NCI-H69 (cell line): ENCODE measurements at regions not wholly inside any gene's neighbourhood (a gene's known extent, or its start where the extent isn't known, plus 50 kb on each side); places are given as distances from the start of the nearest gene placed in this dataset.

Experiments used
- DNase-seq: peaks from one replicate; lab custom pipeline; 2025; lab: John Stamatoyannopoulos, UW

DNA sequence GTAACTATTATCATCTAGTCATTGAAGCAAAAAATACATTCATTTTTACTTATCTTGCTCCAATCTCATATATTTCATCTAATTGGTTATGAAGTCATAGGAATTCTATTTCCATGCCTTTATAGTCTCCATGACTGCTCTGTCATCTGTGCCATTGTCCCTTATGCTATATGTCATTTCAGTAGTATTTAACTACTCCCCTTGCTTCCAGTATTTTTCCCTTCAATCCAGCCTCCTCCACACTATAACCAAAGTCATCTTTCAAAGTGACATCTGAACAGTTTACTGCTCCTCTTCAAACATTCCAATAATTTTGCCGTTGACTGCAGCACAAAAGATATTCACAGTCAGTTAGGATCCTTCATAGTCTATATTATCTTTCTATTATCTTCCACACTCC, 216.6 kb upstream of the HS3ST5 start:
- DNase-seq: peak; percentile 11

DNA sequence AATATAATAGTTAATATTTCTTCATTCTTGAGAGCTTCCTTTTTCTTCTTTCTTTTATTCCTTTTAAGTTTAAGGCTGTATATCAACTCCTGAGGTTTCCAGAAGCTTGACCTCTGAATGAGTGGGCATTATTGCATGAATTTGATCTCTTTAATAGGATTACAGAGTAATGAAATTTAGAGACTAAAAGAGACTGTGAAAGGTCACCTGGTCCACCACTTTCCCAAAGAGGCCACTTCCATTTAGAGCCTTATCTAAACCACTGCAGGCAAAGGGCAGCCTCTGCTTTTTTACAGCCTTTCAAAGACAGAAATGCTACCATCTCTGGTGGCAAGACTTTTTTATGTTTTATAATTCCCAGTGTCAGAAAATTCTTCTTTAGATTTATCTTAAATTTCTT, 215.3 kb upstream of the HS3ST5 start:
- no peak for DNase-seq

DNA sequence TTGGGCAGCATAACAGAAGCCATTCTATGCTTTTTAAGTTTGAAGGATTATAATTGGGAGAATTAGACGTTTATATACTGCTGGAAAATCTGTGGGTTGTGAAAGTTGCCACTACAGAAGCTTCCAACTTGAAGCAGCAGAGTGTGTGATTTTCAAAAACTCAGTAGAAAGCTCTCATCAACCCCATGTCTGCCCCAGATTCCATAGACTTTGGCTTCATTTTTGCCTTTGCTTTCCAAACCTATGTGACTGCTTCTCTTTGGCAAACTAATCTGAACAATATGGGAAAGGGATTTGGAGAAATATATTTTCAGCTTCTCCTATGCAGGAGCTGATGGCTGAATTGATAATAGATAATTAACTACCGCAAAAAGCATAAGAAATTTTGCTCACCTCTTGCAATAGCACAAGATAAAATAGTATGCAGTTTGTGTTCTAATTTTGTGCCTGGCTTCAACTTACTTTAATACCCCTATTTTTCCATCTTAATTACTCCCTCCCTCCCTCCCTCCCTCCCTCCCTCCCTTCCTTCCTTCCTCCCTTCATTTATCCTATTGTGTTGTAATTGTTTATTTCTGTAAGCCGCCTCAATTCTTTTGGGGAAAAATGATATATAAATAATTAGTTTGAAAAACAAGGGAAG, 214.1 kb upstream of the HS3ST5 start:
- no peak for DNase-seq

DNA sequence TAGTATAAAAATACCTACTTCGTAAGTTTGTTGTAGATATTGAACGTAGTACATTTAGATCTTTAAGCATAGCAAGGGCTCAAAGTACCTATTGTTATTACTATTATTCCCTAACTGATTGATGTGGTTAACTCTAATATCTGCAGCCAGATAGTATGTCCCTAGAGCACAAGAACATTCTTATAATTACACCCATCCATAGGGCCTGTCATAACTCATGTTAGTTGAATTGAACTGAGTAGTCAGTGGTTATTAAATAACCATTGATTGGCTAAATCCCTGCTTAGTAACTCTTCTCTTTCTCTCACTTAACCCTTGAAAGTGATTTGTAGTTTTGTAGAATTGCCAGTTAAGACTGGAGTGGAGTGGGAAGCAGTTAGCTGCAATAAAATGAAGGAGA, 207.5 kb upstream of the HS3ST5 start:
- no peak for DNase-seq

DNA sequence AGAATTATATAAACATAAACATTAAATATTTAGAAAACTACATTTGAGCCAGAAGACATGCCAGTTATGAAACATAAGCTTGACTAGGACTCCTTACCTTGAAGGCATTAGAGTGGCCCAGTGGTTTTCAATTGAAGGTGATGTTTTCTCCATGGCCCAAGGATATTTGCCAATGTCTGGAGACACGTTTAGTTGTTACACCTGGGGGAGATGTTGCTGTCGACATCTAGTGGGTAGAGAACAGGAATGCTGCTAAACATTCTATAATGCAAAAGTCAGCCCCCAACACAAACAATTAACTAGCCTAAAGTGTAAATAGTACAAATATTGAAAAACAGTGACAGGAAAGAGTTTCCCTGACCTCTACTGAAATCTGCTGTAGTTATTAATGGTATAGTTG, 200.9 kb upstream of the HS3ST5 start:
- DNase-seq: no peak

DNA sequence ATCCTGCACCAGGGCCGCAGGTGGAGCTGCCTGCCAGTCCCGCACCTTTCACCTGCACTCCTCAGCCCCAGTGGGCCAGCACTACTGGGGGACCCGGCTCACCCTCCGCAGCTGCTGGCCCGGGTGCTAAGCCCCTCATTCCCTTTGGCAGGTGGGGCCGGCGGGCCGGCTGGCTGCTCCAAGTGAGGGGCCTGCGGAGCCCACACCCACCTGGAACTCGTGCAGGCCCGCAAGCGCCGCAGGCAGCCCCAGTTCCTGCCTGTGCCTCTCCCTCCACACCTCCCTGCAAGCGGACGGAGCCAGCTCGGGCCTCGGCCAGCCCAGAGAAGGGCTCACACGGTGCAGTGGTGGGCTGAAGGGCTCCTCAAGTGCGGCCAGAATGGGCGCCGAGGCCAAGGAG, 199.0 kb upstream of the HS3ST5 start:
- no peak for DNase-seq

DNA sequence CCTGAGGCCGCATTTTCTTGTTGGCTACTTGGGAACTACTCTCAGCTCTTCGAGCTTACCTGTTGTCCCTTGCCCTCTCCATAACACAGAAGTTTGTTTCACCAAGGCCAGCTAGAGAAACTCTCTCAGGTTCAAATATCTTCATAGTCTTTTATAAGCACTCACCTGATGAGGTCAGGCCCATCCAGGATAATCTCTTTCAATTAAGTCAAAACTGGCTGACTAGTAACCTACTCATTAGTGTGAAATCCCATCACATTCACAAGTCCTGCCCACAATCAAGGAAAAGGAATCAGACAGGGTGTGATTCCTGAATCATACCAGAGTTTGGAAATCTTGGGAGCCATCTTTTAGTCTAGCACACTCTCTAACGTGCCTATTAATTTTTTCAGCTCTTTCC, 195.2 kb upstream of the HS3ST5 start:
- DNase-seq: no peak

DNA sequence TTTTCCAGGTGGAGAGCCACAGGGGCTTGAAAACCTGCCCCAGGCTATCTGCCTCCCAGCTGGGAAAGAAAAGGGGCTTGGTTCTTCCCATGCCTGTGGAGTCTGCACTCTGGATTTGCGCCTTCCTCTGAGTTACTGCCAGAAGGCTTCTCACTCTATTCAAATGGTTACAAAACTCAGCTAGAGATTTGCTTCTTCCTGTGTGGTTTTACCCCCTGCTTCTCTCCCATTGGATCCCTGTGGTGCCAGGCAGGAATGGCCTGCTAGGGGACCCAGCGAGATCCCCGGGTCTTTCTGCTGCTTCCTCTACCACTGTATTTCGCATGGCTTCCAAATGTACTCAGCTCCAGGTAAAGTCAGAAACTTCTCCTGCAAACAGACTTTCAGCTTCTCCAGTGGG, 192.0 kb upstream of the HS3ST5 start:
- no peak for DNase-seq

DNA sequence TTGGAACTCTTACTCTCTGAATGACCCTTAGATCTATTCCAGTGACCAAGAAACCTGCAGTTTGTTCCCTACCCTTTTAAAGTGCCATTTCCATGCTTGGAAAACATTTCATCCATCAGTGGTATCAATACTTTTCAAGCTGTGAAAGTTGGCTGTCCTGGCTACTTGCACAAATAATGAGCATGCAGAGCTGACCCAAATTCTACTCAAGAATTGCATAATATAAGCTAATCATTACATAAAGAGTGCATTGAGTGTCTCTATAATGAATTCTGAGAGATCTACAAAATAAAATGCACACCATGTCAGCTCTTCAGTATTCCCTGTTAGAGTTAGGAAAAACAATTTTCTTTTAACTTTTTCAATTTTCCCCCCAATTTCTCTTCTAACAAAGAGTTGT, 181.3 kb upstream of the HS3ST5 start:
- no peak for DNase-seq

DNA sequence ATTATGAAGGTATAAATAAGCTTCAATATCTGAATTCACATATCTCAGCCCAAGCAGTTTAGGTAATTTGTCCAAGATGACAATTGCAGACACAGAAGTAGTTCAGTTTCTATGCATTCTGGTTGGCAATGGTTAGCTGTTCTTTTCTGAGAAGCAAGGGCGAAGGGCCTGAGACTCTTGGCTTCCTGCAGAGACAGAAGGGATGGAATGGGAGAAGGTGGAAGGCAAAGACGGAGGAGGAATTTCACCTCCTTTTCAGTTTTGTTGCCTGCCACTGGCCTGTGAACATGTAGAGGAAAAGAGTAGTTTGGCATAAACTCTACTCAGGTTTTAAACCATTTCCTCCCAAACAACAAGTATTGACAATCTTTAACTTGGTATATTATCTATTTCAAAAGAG, 180.7 kb upstream of the HS3ST5 start:
- DNase-seq: no peak

DNA sequence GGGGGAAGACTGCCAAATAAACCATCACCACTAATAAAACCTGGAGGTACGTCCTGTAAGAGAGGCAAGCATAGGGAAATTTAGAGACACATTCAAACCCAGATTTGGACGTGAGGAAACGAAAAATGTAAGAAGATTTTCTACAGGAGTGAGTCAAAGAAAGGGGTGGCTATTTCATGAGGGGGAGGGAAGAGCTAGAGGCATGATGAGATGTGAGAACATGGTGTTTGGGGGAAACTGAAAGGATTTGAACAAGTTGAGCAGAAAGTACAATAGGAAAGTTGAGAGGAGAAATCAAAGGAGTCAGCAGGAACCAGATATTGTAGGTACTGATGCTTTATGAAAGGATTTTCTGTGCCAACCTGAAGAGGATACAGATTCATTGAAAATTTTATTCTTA, 179.1 kb upstream of the HS3ST5 start:
- no peak for DNase-seq

DNA sequence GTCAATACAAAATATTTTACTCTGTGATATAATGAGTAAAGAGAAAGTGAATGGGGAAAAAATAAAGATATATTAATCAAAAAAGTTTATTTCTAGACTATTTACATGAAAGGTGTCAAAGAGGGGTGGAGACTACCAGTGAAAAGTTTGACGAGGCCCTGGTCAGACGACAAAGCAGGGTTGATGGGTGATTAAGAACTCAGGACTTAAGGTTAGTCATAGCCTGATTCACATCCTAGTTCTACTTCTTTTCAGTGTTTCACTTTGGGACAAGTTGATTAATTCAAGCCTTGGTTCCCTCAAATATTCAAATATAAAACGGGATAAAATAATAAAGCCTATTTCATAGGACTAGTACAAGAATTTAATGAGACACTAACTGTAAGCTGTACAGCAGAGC, 178.2 kb upstream of the HS3ST5 start:
- DNase-seq: no peak

DNA sequence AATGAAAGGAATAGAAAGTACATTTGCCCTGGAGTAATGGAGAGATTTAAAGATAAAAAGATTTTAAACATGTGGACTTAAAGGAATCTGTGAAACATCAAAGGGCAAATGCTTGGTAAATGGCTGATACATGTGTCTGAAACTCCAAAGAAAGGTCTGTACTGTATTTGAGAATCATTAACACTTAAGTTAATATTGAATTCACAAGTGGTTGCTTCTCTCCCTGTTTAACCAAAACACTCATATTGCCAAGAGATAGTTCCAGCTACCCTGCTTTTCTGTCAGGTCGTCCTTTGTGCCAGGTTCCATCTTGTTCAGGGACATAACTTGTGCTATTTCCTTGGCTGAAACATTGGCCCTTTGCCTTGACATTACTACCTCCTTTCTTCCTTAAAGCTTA, 171.3 kb upstream of the HS3ST5 start:
- DNase-seq: no peak

DNA sequence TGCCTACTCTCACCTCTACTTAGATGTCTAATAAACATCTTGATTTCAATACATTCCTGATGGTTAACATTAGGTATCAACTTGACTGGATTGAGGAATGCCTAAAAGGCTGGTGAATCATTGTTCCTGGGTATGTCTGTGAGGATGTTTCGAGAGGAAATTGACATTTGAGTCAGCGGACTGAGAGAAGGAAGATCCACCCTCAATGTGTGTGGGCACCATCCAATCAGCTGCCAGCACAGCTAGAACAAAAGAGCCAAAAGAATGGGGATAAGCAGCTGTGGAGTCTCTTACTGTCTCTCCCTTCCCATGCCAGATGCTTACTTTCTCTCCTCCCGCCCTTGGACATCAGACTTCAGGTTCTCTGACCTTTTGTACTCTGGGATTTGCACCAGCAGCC, 128.6 kb upstream of the HS3ST5 start:
- DNase-seq: no peak

DNA sequence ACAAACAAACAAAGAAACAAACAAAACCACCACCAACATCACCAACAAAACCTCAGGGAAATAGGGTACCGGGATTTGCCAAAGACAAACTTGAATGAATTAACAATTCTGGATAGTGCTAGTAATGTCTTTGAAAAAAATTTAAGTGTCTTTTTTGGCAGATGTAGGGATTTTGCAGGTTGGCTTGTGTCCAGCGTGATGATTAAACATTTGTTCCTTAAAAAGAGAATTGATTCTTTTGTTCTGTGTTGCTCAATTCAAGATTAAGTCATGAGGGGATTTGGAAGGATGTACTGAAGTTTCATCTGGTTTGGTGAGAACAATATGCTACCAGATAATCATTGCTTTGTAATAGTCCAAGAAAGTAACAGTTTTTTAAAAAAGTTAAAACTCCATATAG, 125.1 kb upstream of the HS3ST5 start:
- no peak for DNase-seq

DNA sequence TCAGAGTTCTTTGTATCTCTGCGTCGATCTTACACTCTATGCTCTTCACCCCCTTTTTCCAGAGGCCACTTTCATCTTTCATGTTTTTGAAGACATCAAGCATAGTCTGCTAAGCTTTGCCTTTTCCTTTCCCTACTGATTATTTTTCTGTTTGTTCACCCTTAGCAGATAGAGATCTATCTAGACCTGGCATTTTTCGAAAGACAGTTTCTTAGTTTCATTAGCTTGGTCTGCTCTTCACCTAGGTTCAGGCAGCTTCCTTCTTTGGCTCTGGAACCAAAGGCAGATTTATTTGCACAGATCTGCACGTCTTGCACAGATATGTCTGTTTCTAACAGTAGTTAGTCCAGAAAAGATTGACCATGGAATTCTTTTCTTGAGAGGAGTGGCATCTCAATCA, 122.7 kb upstream of the HS3ST5 start:
- no peak for DNase-seq

DNA sequence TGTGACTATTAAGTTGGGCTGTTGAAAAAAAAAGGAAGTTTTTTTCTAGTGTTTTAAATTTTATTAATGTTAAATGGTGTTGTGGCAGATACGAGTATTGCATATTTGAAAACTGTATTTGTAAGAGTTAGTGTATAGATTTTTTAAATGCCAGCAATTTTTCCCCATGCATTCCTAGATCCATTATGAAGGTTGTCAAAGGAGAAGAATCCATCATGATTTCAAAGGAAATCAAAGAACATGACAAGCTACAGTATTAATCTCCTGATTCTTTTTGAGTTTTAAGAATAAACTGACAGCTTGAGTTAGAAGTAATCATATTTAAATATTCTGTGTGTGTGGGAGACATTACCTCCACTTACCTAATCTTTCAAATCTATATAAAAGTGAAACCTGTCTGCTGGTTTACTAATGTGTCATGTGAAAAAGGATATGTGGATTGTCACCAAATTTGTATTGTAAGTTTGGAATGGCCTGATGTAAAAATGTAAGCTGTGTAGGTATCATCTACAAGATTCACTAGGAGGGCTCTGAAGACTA, 111.0 kb upstream of the HS3ST5 start:
- no peak for DNase-seq

DNA sequence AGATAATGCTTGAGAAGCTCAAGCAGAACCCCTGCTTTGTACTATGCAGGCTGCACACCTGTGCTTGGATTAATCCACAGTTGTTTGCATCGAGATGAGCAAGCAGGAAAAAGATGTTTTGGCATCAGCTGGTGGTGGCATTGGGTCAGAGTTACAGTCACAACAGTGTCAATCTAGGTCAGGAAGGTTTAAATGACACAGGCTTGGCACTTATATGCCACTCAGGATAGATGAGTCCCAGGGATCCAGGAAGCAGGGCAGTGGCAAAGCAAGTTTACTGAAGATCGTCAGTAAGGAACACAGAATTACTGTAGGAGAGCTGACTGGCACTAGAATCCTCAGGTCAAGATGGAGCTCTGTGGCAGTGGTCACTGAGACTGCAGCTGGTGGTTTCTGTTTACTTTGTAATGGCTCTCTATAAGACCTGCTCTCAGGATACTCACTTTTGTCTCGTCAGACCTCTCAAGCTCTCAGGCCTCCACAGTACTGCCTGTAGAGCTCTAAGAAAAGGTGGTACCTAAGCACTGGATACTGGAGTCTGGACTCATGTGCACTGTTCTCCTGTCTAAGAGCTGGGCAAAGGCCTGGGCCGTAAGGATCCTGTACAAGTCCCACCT, 110.1 kb upstream of the HS3ST5 start:
- peak; percentile 3 for DNase-seq

DNA sequence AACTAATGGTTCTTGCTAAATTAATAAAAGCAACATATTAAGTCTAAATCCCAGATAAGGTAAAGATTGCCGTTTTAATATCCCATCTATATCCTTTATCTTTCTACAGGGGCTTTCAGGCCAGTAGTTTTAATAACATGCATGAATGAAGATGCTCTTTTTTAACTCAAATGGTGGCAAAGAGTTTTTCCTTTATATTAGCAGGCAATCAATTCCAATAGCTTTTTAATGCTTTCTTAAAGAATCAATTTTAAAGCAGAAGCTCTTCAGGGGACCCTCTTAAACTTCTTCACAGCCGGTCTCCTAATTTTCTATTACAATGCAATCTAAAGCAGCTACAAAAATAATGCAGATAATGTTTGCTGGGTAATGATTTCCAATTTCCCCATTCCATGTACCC, 107.8 kb upstream of the HS3ST5 start:
- DNase-seq: no peak

DNA sequence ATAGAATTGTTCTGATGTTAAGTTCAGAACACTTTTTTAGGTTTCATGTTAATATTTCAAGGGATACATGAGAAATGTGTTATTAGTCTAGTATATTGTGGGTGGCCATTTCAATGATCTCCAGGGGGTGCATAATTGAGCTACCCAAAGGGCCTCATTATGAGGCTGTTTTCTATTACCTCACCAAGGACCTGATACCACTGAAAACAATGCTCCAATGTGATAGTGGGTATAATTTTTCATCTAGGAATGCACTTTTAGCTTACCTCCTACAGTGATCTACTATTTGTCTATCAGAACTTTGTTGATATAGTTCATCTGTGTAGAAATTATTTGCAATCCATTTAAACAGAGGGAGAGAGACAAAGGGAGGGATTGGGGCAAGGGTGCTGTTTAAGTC, 106.8 kb upstream of the HS3ST5 start:
- peak; percentile 76 for DNase-seq

DNA sequence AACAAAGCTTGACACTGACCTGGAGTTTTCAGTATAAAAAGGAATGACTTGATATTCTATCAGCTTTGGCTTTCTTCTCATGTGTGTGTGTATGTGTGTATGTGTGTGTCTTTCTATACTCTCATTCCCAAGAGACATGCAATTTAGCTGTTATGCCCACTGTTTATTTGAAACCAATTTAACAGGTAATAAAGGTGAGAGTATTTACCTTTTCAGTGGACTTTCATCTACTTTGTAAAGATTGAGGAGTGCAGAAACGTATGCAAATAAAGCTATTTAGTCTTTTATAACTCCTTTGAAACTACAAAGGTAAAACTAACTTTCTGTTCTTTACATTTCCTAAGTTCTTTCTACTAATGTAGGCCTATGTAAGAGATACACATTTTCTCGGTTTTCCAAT, 103.5 kb upstream of the HS3ST5 start:
- DNase-seq: peak; percentile 69

DNA sequence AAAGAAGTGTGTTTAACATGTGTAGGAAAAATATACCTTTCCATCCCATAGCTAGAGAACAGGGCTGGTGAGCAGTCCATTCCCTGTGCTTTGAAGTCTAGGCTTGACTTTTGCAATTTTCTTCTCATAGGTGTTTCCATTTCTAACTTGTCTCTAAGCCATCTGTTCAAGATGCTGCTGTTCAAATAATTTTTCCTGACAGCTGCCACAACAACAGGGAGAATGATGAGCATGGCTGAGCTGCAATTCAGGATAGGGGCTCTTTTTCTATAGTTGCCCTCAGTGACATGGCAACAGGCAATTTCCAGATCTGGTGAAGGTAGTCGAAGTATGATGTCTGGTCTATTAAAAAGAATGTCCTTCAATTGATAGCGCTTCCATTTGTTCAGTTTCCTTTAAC, 103.0 kb upstream of the HS3ST5 start:
- DNase-seq: peak; percentile 51

DNA sequence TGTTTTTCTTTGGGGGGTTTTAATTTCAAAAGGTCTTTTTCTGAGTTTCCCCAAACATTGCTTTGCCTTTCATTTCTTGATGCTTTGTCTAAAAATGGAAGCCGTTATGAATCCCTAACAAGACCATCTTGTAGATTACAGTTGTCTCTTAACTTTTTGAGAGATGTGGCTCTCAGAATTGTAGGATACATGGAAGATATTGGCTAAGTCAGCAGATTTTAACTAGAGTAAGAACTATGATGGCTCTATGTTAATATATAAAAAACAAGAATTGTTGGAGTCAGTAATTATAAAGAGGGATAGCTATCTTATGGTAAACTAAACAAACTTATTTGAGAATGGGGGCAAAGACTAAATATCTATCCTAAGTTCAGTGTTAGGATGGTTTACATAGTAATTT, 96.6 kb upstream of the HS3ST5 start:
- DNase-seq: no peak

DNA sequence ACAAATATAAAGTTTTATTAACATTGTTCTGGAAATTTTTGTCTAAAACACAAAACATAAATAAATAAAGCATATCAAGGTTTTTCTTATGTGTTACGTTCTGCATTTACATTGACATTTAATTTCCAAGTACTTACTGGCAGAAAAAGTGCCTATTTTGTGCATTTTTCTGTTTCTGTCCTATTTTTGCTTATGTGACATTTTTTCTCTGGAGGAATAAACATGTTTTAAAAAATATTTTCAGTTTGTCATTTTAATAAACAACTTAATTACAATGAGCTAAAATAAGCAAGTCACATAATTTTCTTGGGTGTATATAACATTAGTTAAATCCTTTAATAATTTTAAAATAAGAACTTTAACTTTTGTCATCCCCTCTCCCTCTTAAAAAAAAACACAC, 94.4 kb upstream of the HS3ST5 start:
- no peak for DNase-seq
